Astrocyte (in vitro differentiated cells and primary cell): ENCODE measurements at regions not wholly inside any gene's neighbourhood (a gene's known extent, or its start where the extent isn't known, plus 50 kb on each side); places are given as distances from the start of the nearest gene placed in this dataset.

Experiments
- DNase-seq: peaks from one replicate; pipeline ENCODE4 v3.0.0-alpha.2; 2010; ENCODE audit warnings: low read depth
- FAIRE-seq: peaks from 2 replicates; lab custom pipeline; 2011; peaks lifted over from hg19 to GRCh38; lab: Jason Lieb, UNC
- H2AFZ ChIP-seq: 2 replicates; pipeline ENCODE4 v1.6.0; 2012; ENCODE audit warnings: low read depth, low read length, inconsistent platforms
- H3K27ac ChIP-seq: 2 replicates; pipeline ENCODE4 v1.5.1; 2011; ENCODE audit warnings: low read depth, low read length, inconsistent platforms
- H3K27me3 ChIP-seq: 2 replicates; pipeline ENCODE4 v1.6.0; 2011; ENCODE audit warnings: low read length, inconsistent platforms; ENCODE audit not compliant: insufficient read depth
- H3K36me3 ChIP-seq: 2 replicates; pipeline ENCODE4 v1.5.1; 2011; ENCODE audit warnings: low read length, inconsistent platforms; ENCODE audit not compliant: insufficient read depth
- H3K4me1 ChIP-seq: 2 replicates; pipeline ENCODE4 v1.5.1; 2011; ENCODE audit warnings: low read length, inconsistent platforms; ENCODE audit not compliant: insufficient read depth
- H3K4me2 ChIP-seq: 2 replicates; pipeline ENCODE4 v1.6.0; 2012; ENCODE audit warnings: low read length, inconsistent platforms
- H3K4me3 ChIP-seq: 2 replicates; pipeline ENCODE4 v1.5.1; 2011; ENCODE audit warnings: low read depth, mild to moderate bottlenecking, low read length, inconsistent platforms; ENCODE audit not compliant: insufficient read depth
- H3K79me2 ChIP-seq: 2 replicates; pipeline ENCODE4 v1.6.0; 2012; ENCODE audit warnings: mild to moderate bottlenecking, low read length, inconsistent platforms; ENCODE audit not compliant: insufficient read depth
- H3K9ac ChIP-seq: 2 replicates; pipeline ENCODE4 v1.6.0; 2012; ENCODE audit warnings: mild to moderate bottlenecking, low read length, inconsistent platforms
- H3K9me3 ChIP-seq: 2 replicates; pipeline ENCODE4 v1.5.1; 2012; ENCODE audit warnings: low read depth, mild to moderate bottlenecking, low read length, inconsistent platforms; ENCODE audit not compliant: insufficient read depth
- H4K20me1 ChIP-seq: 2 replicates; pipeline ENCODE4 v1.6.0; 2012; ENCODE audit warnings: low read length, inconsistent platforms; ENCODE audit not compliant: insufficient read depth
- H3K27ac Mint-ChIP-seq: one replicate; pipeline ENCODE4 v1.8.0; 2021; ENCODE audit warnings: mild to moderate bottlenecking, mixed read lengths; ENCODE audit not compliant: unreplicated experiment
- H3K27me3 Mint-ChIP-seq: one replicate; pipeline ENCODE4 v1.8.0; 2021; ENCODE audit warnings: low read depth, mixed read lengths; ENCODE audit not compliant: unreplicated experiment
- H3K36me3 Mint-ChIP-seq: one replicate; pipeline ENCODE4 v1.8.0; 2021; ENCODE audit warnings: low read depth, mixed read lengths; ENCODE audit not compliant: unreplicated experiment
- H3K4me1 Mint-ChIP-seq: one replicate; pipeline ENCODE4 v1.8.0; 2021; ENCODE audit warnings: low read depth, mixed read lengths; ENCODE audit not compliant: unreplicated experiment
- H3K4me3 Mint-ChIP-seq: one replicate; pipeline ENCODE4 v1.8.0; 2021; ENCODE audit warnings: mild to moderate bottlenecking, moderate library complexity, mixed read lengths; ENCODE audit not compliant: unreplicated experiment
- H3K9me3 Mint-ChIP-seq: one replicate; pipeline ENCODE4 v1.8.0; 2021; ENCODE audit warnings: mild to moderate bottlenecking, mixed read lengths; ENCODE audit not compliant: unreplicated experiment
- EZH2 ChIP-seq: IDR thresholded peaks from 2 replicates; pipeline ENCODE4 v1.6.1; 2012; ENCODE audit warnings: mild to moderate bottlenecking, low read length, inconsistent platforms; ENCODE audit not compliant: insufficient read depth
- TF ChIP-seq, protein P1 (sequence below): IDR thresholded peaks from 2 replicates; pipeline ENCODE4 v1.5.1; 2011; ENCODE audit warnings: low read depth, mild to moderate bottlenecking, inconsistent platforms, low read length, moderate library complexity; ENCODE audit not compliant: insufficient read depth

DNA sequence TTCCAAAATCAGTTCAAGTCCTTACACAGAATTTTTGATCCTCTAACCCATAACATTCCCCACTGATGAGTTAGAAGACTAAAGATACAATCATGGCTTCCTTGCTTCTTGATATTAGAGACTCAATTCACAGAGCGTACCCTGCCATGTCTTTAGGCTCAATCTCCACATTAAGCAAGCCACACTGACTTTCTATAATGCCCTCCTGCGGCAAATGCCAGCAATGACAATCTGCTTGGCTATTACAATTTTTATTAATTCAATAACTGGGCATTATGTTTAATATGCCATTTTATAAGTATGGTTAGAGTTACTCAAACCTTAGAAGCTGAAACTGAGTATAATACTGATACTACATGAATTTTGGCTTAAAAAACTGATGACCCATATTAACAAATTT is 479.7 kb upstream of the NR2F2 start:
- Histone ChIP-seq H3K4me2 (no peak overlapping the region), H4K20me1 (no peaks in the 10 kb centered on the region), H3K4me3 (no peak overlapping the region), H3K9ac (no peak overlapping the region), H3K79me2 (no peaks in the 10 kb centered on the region), H2AFZ (no peak overlapping the region), H3K27ac (no peak overlapping the region), H3K4me1 (no peaks in the 10 kb centered on the region), H3K27me3 (no peaks in the 10 kb centered on the region), H3K9me3 (no peaks in the 10 kb centered on the region), H3K36me3 (no peaks in the 10 kb centered on the region)
- H3K4me3 Mint-ChIP-seq: no peak overlapping the region
- no peak overlapping the region for H3K27ac Mint-ChIP-seq
- no peaks in the 10 kb centered on the region for H3K36me3 Mint-ChIP-seq
- no peak for FAIRE-seq
- no peak for DNase-seq
- H3K9me3 Mint-ChIP-seq: no peaks in the 10 kb centered on the region
- no peaks in the 10 kb centered on the region for H3K27me3 Mint-ChIP-seq
- H3K4me1 Mint-ChIP-seq: peaks cover 5% of the 10 kb centered on the region
- TF ChIP-seq, protein P1, sequence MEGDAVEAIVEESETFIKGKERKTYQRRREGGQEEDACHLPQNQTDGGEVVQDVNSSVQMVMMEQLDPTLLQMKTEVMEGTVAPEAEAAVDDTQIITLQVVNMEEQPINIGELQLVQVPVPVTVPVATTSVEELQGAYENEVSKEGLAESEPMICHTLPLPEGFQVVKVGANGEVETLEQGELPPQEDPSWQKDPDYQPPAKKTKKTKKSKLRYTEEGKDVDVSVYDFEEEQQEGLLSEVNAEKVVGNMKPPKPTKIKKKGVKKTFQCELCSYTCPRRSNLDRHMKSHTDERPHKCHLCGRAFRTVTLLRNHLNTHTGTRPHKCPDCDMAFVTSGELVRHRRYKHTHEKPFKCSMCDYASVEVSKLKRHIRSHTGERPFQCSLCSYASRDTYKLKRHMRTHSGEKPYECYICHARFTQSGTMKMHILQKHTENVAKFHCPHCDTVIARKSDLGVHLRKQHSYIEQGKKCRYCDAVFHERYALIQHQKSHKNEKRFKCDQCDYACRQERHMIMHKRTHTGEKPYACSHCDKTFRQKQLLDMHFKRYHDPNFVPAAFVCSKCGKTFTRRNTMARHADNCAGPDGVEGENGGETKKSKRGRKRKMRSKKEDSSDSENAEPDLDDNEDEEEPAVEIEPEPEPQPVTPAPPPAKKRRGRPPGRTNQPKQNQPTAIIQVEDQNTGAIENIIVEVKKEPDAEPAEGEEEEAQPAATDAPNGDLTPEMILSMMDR: no peak
- TF ChIP-seq EZH2: no peak

DNA sequence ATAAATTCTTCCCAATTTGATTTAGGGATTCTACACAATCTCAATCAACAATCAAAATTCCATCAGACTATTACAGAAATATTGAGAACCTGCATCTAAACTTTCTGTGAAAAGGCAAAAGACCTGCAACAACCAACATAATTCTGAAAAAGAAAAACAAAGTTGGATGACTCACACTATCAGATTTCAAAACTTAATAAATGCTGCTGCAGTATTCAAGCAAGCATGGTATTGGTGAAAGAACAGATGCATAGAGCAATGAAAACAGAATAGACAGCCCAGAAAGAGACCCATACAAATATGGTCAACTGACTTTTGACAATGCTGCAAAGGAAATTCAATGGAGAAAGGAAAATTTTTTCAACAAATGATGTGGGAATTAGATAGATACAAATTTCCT is 477.1 kb upstream of the NR2F2 start:
- no peaks in the 10 kb centered on the region for H3K9me3 Mint-ChIP-seq
- FAIRE-seq: no peak
- H3K27me3 Mint-ChIP-seq: no peaks in the 10 kb centered on the region

DNA sequence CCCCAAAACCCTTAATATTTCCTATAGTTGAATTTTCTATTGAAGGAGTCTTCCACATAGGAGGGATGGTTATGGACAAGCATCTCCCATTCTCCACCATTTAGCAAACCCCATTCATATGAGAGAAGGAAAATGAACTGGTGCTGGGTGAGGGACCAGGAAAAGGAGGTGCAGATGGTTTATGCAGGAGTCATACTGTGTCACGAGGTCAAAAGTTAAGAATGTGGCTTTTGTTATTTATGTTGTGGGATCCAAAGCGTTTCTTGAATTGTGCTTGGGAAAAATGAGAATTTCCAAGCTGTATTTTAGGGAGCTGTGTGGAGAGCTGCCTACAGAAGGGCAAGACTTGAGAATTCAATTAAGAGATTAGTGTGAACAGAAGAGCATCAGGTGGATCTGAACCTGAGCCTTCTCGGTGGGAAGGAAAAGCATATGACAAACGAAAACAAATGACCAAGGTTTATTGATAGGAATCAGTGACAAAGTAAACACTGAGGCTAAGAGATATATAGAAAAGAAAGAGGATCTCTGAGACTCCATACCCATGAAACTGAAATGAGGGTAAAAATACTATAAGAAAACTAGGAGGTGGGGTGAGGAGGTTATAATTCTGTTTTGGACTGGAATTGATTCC is 473.3 kb upstream of the NR2F2 start:
- Mint-ChIP-seq H3K9me3 (no peaks in the 10 kb centered on the region), H3K4me1 (peaks cover 9% of the 10 kb centered on the region), H3K4me3 (no peak overlapping the region), H3K36me3 (no peaks in the 10 kb centered on the region), H3K27ac (no peak overlapping the region), H3K27me3 (no peaks in the 10 kb centered on the region)
- Histone ChIP-seq H3K4me1 (peaks cover 5% of the 10 kb centered on the region), H2AFZ (no peak overlapping the region), H3K9ac (no peak overlapping the region), H3K27me3 (no peaks in the 10 kb centered on the region), H3K4me2 (peak overlapping the region; percentile 30), H3K36me3 (no peaks in the 10 kb centered on the region), H4K20me1 (no peaks in the 10 kb centered on the region), H3K27ac (no peak overlapping the region), H3K4me3 (no peak overlapping the region), H3K9me3 (no peaks in the 10 kb centered on the region), H3K79me2 (no peaks in the 10 kb centered on the region)
- DNase-seq (peak; percentile 70), FAIRE-seq (no peak)
- TF ChIP-seq, protein P1: no peak
- no peak for TF ChIP-seq EZH2

More for the DNA sequence above, 477.1 kb upstream of the NR2F2 start:
- DNase-seq: no peak
- H3K27ac Mint-ChIP-seq: no peak overlapping the region
- H3K4me1 ChIP-seq: peaks cover 5% of the 10 kb centered on the region
- no peak overlapping the region for H2AFZ ChIP-seq
- H3K9me3 ChIP-seq: no peaks in the 10 kb centered on the region
- H3K4me3 Mint-ChIP-seq: no peak overlapping the region
- H3K4me2 ChIP-seq: no peak overlapping the region
- no peak overlapping the region for H3K27ac ChIP-seq
- peaks cover 9% of the 10 kb centered on the region for H3K4me1 Mint-ChIP-seq
- H4K20me1 ChIP-seq: no peaks in the 10 kb centered on the region
- no peaks in the 10 kb centered on the region for H3K27me3 ChIP-seq
- no peaks in the 10 kb centered on the region for H3K79me2 ChIP-seq
- H3K36me3 Mint-ChIP-seq: no peaks in the 10 kb centered on the region
- no peaks in the 10 kb centered on the region for H3K36me3 ChIP-seq
- TF ChIP-seq EZH2: no peak
- TF ChIP-seq, protein P1: no peak
- H3K9ac ChIP-seq: no peak overlapping the region
- H3K4me3 ChIP-seq: no peak overlapping the region
